ENCODE measurements at regions not wholly inside any gene's neighbourhood (a gene's known extent, or its start where the extent isn't known, plus 50 kb on each side); places are given as distances from the start of the nearest gene placed in this dataset.

GRCh38 chr1:95551201-95551600 is 317.2 kb downstream of the RWDD3 start:
- no peaks in the 10 kb centered on the region; the same call in 1 of the 2 replicates for H3K4me1 ChIP-seq
- no peaks in the 10 kb centered on the region for H3K27me3 ChIP-seq
- no peak overlapping the region for H3K4me3 ChIP-seq (ENCODE audit: low read depth, low read length)
- TF ChIP-seq CTCF (IDR thresholded peaks at IDR 0.05; ENCODE audit: low read depth, low read length): no peak
- DNase-seq: no peak
- no peaks in the 10 kb centered on the region for H3K9me3 ChIP-seq
- no peaks in the 10 kb centered on the region for H3K36me3 ChIP-seq

- no peak for DNase-seq
- no peaks in the 10 kb centered on the region for H3K4me1 ChIP-seq
- TF ChIP-seq CTCF (IDR thresholded peaks at IDR 0.05; ENCODE audit: low read depth, low read length): no peak
- H3K4me3 ChIP-seq (ENCODE audit: low read depth, low read length): no peak overlapping the region
- H3K27me3 ChIP-seq: no peaks in the 10 kb centered on the region
- no peaks in the 10 kb centered on the region for H3K9me3 ChIP-seq
- no peaks in the 10 kb centered on the region for H3K36me3 ChIP-seq
Measured at GRCh38 chr1:95553595-95553994, 319.6 kb downstream of the RWDD3 start.

GRCh38 chr1:95554408-95554807 is 320.4 kb downstream of the RWDD3 start:
- Histone ChIP-seq H3K27me3 (no peaks in the 10 kb centered on the region), H3K4me3 (ENCODE audit: low read depth, low read length) (no peak overlapping the region), H3K36me3 (no peaks in the 10 kb centered on the region), H3K4me1 (no peaks in the 10 kb centered on the region), H3K9me3 (no peaks in the 10 kb centered on the region)
- no peak for TF ChIP-seq CTCF (IDR thresholded peaks at IDR 0.05; ENCODE audit: low read depth, low read length)
- DNase-seq: no peak

GRCh38 chr1:95558791-95559190 is 324.8 kb downstream of the RWDD3 start:
- Histone ChIP-seq H3K4me1 (no peaks in the 10 kb centered on the region), H3K4me3 (ENCODE audit: low read depth, low read length) (no peak overlapping the region), H3K36me3 (no peaks in the 10 kb centered on the region), H3K9me3 (no peaks in the 10 kb centered on the region), H3K27me3 (no peaks in the 10 kb centered on the region)
- DNase-seq: no peak
- no peak for TF ChIP-seq CTCF (IDR thresholded peaks at IDR 0.05; ENCODE audit: low read depth, low read length)

- Histone ChIP-seq H3K27me3 (no peaks in the 10 kb centered on the region), H3K36me3 (no peaks in the 10 kb centered on the region), H3K9me3 (no peaks in the 10 kb centered on the region), H3K4me1 (no peaks in the 10 kb centered on the region), H3K4me3 (ENCODE audit: low read depth, low read length) (no peak overlapping the region)
- no peak for DNase-seq
- TF ChIP-seq CTCF (IDR thresholded peaks at IDR 0.05; ENCODE audit: low read depth, low read length): no peak
Measured at GRCh38 chr1:95561346-95561745, 327.3 kb downstream of the RWDD3 start.

- Histone ChIP-seq H3K36me3 (no peaks in the 10 kb centered on the region), H3K4me1 (no peaks in the 10 kb centered on the region), H3K27me3 (no peaks in the 10 kb centered on the region), H3K9me3 (no peaks in the 10 kb centered on the region), H3K4me3 (ENCODE audit: low read depth, low read length) (no peak overlapping the region)
- TF ChIP-seq CTCF (IDR thresholded peaks at IDR 0.05; ENCODE audit: low read depth, low read length): no peak
- no peak for DNase-seq
Measured at GRCh38 chr1:95562230-95562629, 328.2 kb downstream of the RWDD3 start.
